ENCODE measurements at regions not wholly inside any gene's neighbourhood (a gene's known extent, or its start where the extent isn't known, plus 50 kb on each side); places are given as distances from the start of the nearest gene placed in this dataset.

DNA sequence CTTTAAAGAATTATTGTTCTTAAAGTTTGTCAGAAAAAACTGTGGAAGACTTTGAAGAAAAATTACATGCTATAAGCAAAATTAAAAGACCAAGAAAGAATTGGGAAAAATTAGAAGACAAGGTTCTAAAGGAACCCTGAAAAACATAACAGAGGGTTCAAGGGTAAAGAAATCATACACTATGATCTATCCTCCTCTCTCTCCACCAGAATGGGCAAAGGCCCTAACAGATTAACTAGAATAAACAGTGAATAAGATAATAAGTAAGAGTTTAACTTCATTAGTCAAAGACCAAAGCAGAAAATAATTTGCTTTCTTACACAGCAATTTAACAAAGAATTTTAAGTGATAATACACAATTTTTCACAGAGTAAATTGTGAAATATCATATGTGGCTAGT, 201.2 kb upstream of the PDE10A start:
- TF ChIP-seq EZH2 (IDR thresholded peaks at IDR 0.05) (no peak), POLR2AphosphoS5 (IDR thresholded peaks at IDR 0.05; ENCODE audit: borderline replicate concordance, low read depth, low read length) (no peak)

Data from SK-N-MC (cell line).